HG03280 (cell line): ENCODE measurements at regions not wholly inside any gene's neighbourhood (a gene's known extent, or its start where the extent isn't known, plus 50 kb on each side); places are given as distances from the start of the nearest gene placed in this dataset.
A peak's percentile ranks its signal among the peaks of the same experiment; 100 is the strongest.
"Not testable (repeated sequence)": the region's sequence is repeated elsewhere in the genome, so short reads cannot be mapped to it uniquely, and the experiment has no call there.

ENCODE experiments used
- ATAC-seq: cut with Tn5 transposase; IDR thresholded peaks from one replicate; pipeline ENCODE4 v1.9.1; 2021; ENCODE audit warnings: mild to moderate bottlenecking, moderate library complexity; ENCODE audit not compliant: unreplicated experiment

- not testable (repeated sequence) for ATAC-seq
These were observed 54.2 kb upstream of the ROPN1B start for GRCh38 chr3:125914608-125915436.

- not testable (repeated sequence) for ATAC-seq
These were observed 53.6 kb upstream of the ROPN1B start for GRCh38 chr3:125915437-125915787.

- peak; percentile 80 for ATAC-seq
These were observed 53.1 kb upstream of the ROPN1B start for GRCh38 chr3:125915792-125916375.

GRCh38 chr3:125916376-125916978 is 52.5 kb upstream of the ROPN1B start:
- peak; percentile 83 for ATAC-seq

- not testable (repeated sequence) for ATAC-seq
These were observed 51.9 kb upstream of the ROPN1B start for GRCh38 chr3:125917020-125917549.

- not testable (repeated sequence) for ATAC-seq
These were observed 51.0 kb upstream of the ROPN1B start for GRCh38 chr3:125918024-125918423.

- ATAC-seq: not testable (repeated sequence)
These were observed 50.5 kb upstream of the ROPN1B start for GRCh38 chr3:125918451-125918850.

GRCh38 chr3:125918866-125919265 is 50.1 kb upstream of the ROPN1B start:
- ATAC-seq: not testable (repeated sequence)
